ENCODE measurements at regions not wholly inside any gene's neighbourhood (a gene's known extent, or its start where the extent isn't known, plus 50 kb on each side); places are given as distances from the start of the nearest gene placed in this dataset.
"Not testable (repeated sequence)": the region's sequence is repeated elsewhere in the genome, so short reads cannot be mapped to it uniquely, and the experiment has no call there.

GRCh38 chr3:34056951-34057390, 258.5 kb downstream of the PDCD6IP start:
- H3K9me3 ChIP-seq (ENCODE audit: control insufficient read depth, low read depth, low read length), result no peaks in the 10 kb centered on the region
- no peaks in the 10 kb centered on the region for H3K36me3 ChIP-seq (ENCODE audit: control insufficient read depth in 2 of 2, extremely low read depth in 1 of 2, insufficient read depth in 2 of 2, low read length in 2 of 2)
- DNase-seq (ENCODE audit: low read depth, low spot score), result no peak
- no peaks in the 10 kb centered on the region for H4K20me1 ChIP-seq (ENCODE audit: control insufficient read depth, extremely low read depth, insufficient read depth, low read length)
- H3K79me2 ChIP-seq (ENCODE audit: control insufficient read depth, insufficient read depth, low read length), result no peaks in the 10 kb centered on the region
- H3K27ac ChIP-seq (ENCODE audit: control insufficient read depth, insufficient read depth, low read length), result no peak overlapping the region
- H3K4me3 ChIP-seq (ENCODE audit: control insufficient read depth in 2 of 3, extremely low read depth in 1 of 3, insufficient read depth in 2 of 3, low read depth in 1 of 3, low read length in 3 of 3), result no peak overlapping the region
- dilution Hi-C loops (cut with MboI; ENCODE audit: extremely low pct_ligation_motif_present, low sequenced_read_pairs), result no loop called here
- TF ChIP-seq CTCF (optimal IDR thresholded peaks at IDR 0.05 in 1 of 3, IDR thresholded peaks at IDR 0.05 in 1 of 3, conservative IDR thresholded peaks at IDR 0.05 in 1 of 3; ENCODE audit: extremely low read depth in 1 of 3, insufficient read depth in 2 of 3, low read length in 3 of 3) (no peak), EZH2 (IDR thresholded peaks at IDR 0.05; ENCODE audit: low read length) (no peak)
- no peak overlapping the region for H2AFZ ChIP-seq (ENCODE audit: control insufficient read depth, low read length)
- no peak overlapping the region for H3K9ac ChIP-seq (ENCODE audit: control insufficient read depth, extremely low read depth, insufficient read depth, low read length)
- no peaks in the 10 kb centered on the region for H3K27me3 ChIP-seq (ENCODE audit: control insufficient read depth, extremely low read depth, insufficient read depth, low read length)
- no peak for FAIRE-seq
- no peaks in the 10 kb centered on the region for H3K4me1 ChIP-seq (ENCODE audit: control insufficient read depth, extremely low read depth, insufficient read depth, low read length)
- no peak overlapping the region for H3K4me2 ChIP-seq (ENCODE audit: control insufficient read depth, extremely low read depth, insufficient read depth, low read depth, low read length)
- no peaks in the 10 kb centered on the region for H3K9me1 ChIP-seq (ENCODE audit: control insufficient read depth, extremely low read depth, insufficient read depth, low read length)

DNA sequence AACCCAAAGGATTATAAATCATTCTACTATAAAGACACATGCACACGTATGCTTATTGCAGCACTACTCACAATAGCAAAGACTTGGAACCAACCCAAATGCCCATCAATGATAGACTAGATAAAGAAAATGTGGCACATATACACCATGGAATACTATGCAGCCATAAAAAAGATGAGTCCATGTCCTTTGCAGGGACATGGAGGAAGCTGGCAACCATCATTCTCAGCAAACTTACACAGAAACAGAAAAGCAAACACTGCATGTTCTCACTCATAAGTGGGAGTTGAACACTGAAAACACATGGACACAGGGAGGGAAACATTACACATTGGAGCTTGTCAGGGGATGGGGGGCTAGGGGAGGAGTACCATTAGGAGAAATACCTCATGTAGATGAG, 262.6 kb downstream of the PDCD6IP start:
- H3K27me3 ChIP-seq (ENCODE audit: control insufficient read depth, extremely low read depth, insufficient read depth, low read length); dilution Hi-C loops (cut with MboI; ENCODE audit: extremely low pct_ligation_motif_present, low sequenced_read_pairs); H3K4me2 ChIP-seq (ENCODE audit: control insufficient read depth, extremely low read depth, insufficient read depth, low read depth, low read length); H3K27ac ChIP-seq (ENCODE audit: control insufficient read depth, insufficient read depth, low read length); DNase-seq (ENCODE audit: low read depth, low spot score); H4K20me1 ChIP-seq (ENCODE audit: control insufficient read depth, extremely low read depth, insufficient read depth, low read length); H3K4me3 ChIP-seq (ENCODE audit: control insufficient read depth in 2 of 3, extremely low read depth in 1 of 3, insufficient read depth in 2 of 3, low read depth in 1 of 3, low read length in 3 of 3); H3K9me3 ChIP-seq (ENCODE audit: control insufficient read depth, low read depth, low read length); H3K9ac ChIP-seq (ENCODE audit: control insufficient read depth, extremely low read depth, insufficient read depth, low read length); H3K4me1 ChIP-seq (ENCODE audit: control insufficient read depth, extremely low read depth, insufficient read depth, low read length); H3K9me1 ChIP-seq (ENCODE audit: control insufficient read depth, extremely low read depth, insufficient read depth, low read length); H3K36me3 ChIP-seq (ENCODE audit: control insufficient read depth in 2 of 2, extremely low read depth in 1 of 2, insufficient read depth in 2 of 2, low read length in 2 of 2); H2AFZ ChIP-seq (ENCODE audit: control insufficient read depth, low read length); H3K79me2 ChIP-seq (ENCODE audit: control insufficient read depth, insufficient read depth, low read length); FAIRE-seq: not testable (repeated sequence)

DNA sequence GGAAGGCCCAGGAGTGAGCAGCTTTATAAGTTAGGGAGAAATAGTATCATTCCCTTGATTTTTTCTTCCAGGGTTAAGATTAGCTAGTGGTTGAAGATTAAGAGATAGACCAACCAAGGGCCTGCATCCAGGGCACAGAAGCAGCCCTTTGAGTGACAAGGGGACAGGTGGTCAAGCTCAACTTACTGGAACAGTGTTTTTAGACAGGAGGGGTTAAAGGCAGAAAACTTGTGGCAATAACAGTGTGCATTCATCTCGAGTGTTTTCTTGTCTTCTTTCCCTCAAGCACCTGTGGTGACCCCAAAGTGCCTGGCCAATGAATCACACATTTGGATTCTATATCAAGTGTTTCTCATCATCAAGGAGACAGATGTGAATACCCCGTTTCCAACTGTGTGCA, 267.5 kb downstream of the PDCD6IP start:
- Histone ChIP-seq H3K79me2 (ENCODE audit: control insufficient read depth, insufficient read depth, low read length) (no peaks in the 10 kb centered on the region), H3K4me2 (ENCODE audit: control insufficient read depth, extremely low read depth, insufficient read depth, low read depth, low read length) (no peak overlapping the region), H3K4me1 (ENCODE audit: control insufficient read depth, extremely low read depth, insufficient read depth, low read length) (no peaks in the 10 kb centered on the region), H3K27ac (ENCODE audit: control insufficient read depth, insufficient read depth, low read length) (no peak overlapping the region), H3K9ac (ENCODE audit: control insufficient read depth, extremely low read depth, insufficient read depth, low read length) (no peak overlapping the region), H4K20me1 (ENCODE audit: control insufficient read depth, extremely low read depth, insufficient read depth, low read length) (no peaks in the 10 kb centered on the region), H3K4me3 (ENCODE audit: control insufficient read depth in 2 of 3, extremely low read depth in 1 of 3, insufficient read depth in 2 of 3, low read depth in 1 of 3, low read length in 3 of 3) (no peak overlapping the region), H3K27me3 (ENCODE audit: control insufficient read depth, extremely low read depth, insufficient read depth, low read length) (no peaks in the 10 kb centered on the region), H3K9me1 (ENCODE audit: control insufficient read depth, extremely low read depth, insufficient read depth, low read length) (no peaks in the 10 kb centered on the region), H3K9me3 (ENCODE audit: control insufficient read depth, low read depth, low read length) (no peaks in the 10 kb centered on the region), H3K36me3 (ENCODE audit: control insufficient read depth in 2 of 2, extremely low read depth in 1 of 2, insufficient read depth in 2 of 2, low read length in 2 of 2) (no peaks in the 10 kb centered on the region), H2AFZ (ENCODE audit: control insufficient read depth, low read length) (no peak overlapping the region)
- dilution Hi-C loops (cut with MboI; ENCODE audit: extremely low pct_ligation_motif_present, low sequenced_read_pairs), result no loop called here
- FAIRE-seq (no peak), DNase-seq (ENCODE audit: low read depth, low spot score) (no peak)
- TF ChIP-seq EZH2 (IDR thresholded peaks at IDR 0.05; ENCODE audit: low read length), result no peak
- TF ChIP-seq CTCF (optimal IDR thresholded peaks at IDR 0.05 in 1 of 3, IDR thresholded peaks at IDR 0.05 in 1 of 3, conservative IDR thresholded peaks at IDR 0.05 in 1 of 3; ENCODE audit: extremely low read depth in 1 of 3, insufficient read depth in 2 of 3, low read length in 3 of 3), result no peak

All from keratinocyte (primary cell).